CD4-positive, alpha-beta T cell (primary cell): ENCODE measurements at regions not wholly inside any gene's neighbourhood (a gene's known extent, or its start where the extent isn't known, plus 50 kb on each side); places are given as distances from the start of the nearest gene placed in this dataset.

ENCODE experiments used
- ATAC-seq: fragments of 200-7000 bp; cut with Tn5 transposase; one replicate; pipeline ENCODE4 v1.10.0; 2022; ENCODE audit warnings: mild to moderate bottlenecking; ENCODE audit not compliant: poor library complexity
- CTCF ChIA-PET: fragments of 350-600 bp; sonication (Branson Sonifier 250); formaldehyde crosslinking; loops from one replicate; lab custom pipeline; 2021; ENCODE audit warnings: antibody characterized with exemption, inconsistent platforms; lab: Charles Lee
- POLR2A ChIA-PET: fragments of 350-600 bp; sonication (Branson Sonifier 250); formaldehyde crosslinking; loops from one replicate; lab custom pipeline; 2021; ENCODE audit warnings: antibody characterized with exemption, inconsistent platforms; lab: Charles Lee
- DNase-seq, 14 experiments: peaks; one replicate each; pipeline ENCODE4 v3.0.0-alpha.2; 2013 to 2020; ENCODE audit warnings: mixed read lengths in 2 of 14
- H3K27ac ChIP-seq, 2 donors: one replicate each; pipeline versions ENCODE4 v1.5.1 to v1.7.0; 2013; ENCODE audit warnings: low read length in 2 of 2, low read depth in 1 of 2, mild to moderate bottlenecking in 1 of 2
- H3K27me3 ChIP-seq, 2 experiments: 1 replicate in 1 of 2; 2 replicates in 1 of 2; pipeline versions ENCODE4 v1.6.1 to v1.7.0; 2013; ENCODE audit warnings: low read length in 2 of 2, control low read depth in 1 of 2, mild to moderate bottlenecking in 1 of 2, moderate library complexity in 1 of 2; ENCODE audit not compliant: insufficient read depth in 2 of 2, control insufficient read depth in 1 of 2
- H3K36me3 ChIP-seq: one replicate; pipeline ENCODE4 v1.6.1; 2013; ENCODE audit warnings: low read length, control low read depth; ENCODE audit not compliant: insufficient read depth
- H3K4me1 ChIP-seq: one replicate; pipeline ENCODE4 v1.6.1; 2013; ENCODE audit warnings: low read length, control low read depth; ENCODE audit not compliant: insufficient read depth
- H3K4me3 ChIP-seq: one replicate; pipeline ENCODE4 v1.5.1; 2013; ENCODE audit warnings: mild to moderate bottlenecking, low read length, moderate library complexity
- H3K9me3 ChIP-seq, 2 experiments: 1 replicate in 1 of 2; 2 replicates in 1 of 2; pipeline versions ENCODE4 v1.6.1 to v1.7.0; 2013; ENCODE audit warnings: low read length in 2 of 2, mild to moderate bottlenecking in 2 of 2, control low read depth in 1 of 2, moderate library complexity in 1 of 2; ENCODE audit not compliant: control insufficient read depth in 1 of 2, insufficient read depth in 1 of 2
- H3K27ac Mint-ChIP-seq: one replicate; pipeline ENCODE4 v1.8.0; 2020; ENCODE audit warnings: mixed read lengths
- H3K27me3 Mint-ChIP-seq: one replicate; pipeline ENCODE4 v1.8.0; 2021; ENCODE audit warnings: mixed read lengths
- H3K36me3 Mint-ChIP-seq: one replicate; pipeline ENCODE4 v1.8.0; 2021; ENCODE audit warnings: low read depth, mixed read lengths
- H3K4me1 Mint-ChIP-seq: one replicate; pipeline ENCODE4 v1.8.0; 2021; ENCODE audit warnings: low read depth, mixed read lengths
- H3K4me3 Mint-ChIP-seq: one replicate; pipeline ENCODE4 v1.8.0; 2020; ENCODE audit warnings: mild to moderate bottlenecking, mixed read lengths
- H3K9me3 Mint-ChIP-seq: one replicate; pipeline ENCODE4 v1.8.0; 2020; ENCODE audit warnings: mixed read lengths
- intact Hi-C, 2 experiments: fragments of 100-400 bp; cut with DNase I in 1 of 2; cut with micrococcal nuclease in 1 of 2; formaldehyde crosslinking; loops; one replicate each; pipeline versions ENCODE4 v1.15.1 to v1.9.0; 2023 to 2025; cut with DNase I, micrococcal nuclease
- TF ChIP-seq, protein P1 (sequence below): fragments of 200-600 bp; IDR thresholded peaks from one replicate; pipeline ENCODE4 v1.8.0; 2022; ENCODE audit warnings: antibody characterized with exemption, mild to moderate bottlenecking

DNA sequence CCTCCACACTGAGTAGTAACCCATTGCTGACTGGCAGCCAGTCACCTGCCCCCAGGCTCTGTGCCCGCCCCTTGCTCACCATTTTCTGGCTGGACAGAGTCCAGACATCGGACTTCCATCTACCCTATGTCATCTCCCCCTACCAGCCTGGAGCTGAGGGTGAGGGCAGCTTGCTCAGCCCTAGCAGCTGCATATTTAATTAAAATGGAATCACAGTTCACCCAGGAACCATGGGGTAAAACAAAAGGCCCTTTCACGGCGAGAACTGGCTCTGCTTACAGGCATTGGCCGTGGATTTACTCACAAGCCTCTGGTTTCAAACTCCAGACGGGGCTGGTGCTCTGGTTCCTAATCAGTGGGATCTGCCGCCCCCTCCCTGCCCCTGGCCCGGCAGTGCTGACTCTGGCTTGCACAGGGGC lies 94.9 kb upstream of the ATP2B2 start:
- H3K4me3 Mint-ChIP-seq = no peak overlapping the region
- peaks cover 38% of the 10 kb centered on the region for H3K4me1 Mint-ChIP-seq
- Histone ChIP-seq H3K27me3 (peaks cover 0 to 8% of the 10 kb centered on the region in 2 experiments), H3K4me3 (no peak overlapping the region), H3K9me3 (no peaks in the 10 kb centered on the region), H3K4me1 (peaks cover 35% of the 10 kb centered on the region), H3K36me3 (no peaks in the 10 kb centered on the region), H3K27ac (no peak overlapping the region)
- H3K27ac Mint-ChIP-seq = no peak overlapping the region
- ChIA-PET POLR2A (no interaction called here), CTCF (no interaction called here)
- H3K9me3 Mint-ChIP-seq = peaks cover 1% of the 10 kb centered on the region
- TF ChIP-seq, protein P1, sequence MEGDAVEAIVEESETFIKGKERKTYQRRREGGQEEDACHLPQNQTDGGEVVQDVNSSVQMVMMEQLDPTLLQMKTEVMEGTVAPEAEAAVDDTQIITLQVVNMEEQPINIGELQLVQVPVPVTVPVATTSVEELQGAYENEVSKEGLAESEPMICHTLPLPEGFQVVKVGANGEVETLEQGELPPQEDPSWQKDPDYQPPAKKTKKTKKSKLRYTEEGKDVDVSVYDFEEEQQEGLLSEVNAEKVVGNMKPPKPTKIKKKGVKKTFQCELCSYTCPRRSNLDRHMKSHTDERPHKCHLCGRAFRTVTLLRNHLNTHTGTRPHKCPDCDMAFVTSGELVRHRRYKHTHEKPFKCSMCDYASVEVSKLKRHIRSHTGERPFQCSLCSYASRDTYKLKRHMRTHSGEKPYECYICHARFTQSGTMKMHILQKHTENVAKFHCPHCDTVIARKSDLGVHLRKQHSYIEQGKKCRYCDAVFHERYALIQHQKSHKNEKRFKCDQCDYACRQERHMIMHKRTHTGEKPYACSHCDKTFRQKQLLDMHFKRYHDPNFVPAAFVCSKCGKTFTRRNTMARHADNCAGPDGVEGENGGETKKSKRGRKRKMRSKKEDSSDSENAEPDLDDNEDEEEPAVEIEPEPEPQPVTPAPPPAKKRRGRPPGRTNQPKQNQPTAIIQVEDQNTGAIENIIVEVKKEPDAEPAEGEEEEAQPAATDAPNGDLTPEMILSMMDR = no peak
- ATAC-seq (no peak), DNase-seq (no peak)
- H3K36me3 Mint-ChIP-seq = no peaks in the 10 kb centered on the region
- intact Hi-C loops = no loop called here
- H3K27me3 Mint-ChIP-seq = peaks cover 59% of the 10 kb centered on the region

DNA sequence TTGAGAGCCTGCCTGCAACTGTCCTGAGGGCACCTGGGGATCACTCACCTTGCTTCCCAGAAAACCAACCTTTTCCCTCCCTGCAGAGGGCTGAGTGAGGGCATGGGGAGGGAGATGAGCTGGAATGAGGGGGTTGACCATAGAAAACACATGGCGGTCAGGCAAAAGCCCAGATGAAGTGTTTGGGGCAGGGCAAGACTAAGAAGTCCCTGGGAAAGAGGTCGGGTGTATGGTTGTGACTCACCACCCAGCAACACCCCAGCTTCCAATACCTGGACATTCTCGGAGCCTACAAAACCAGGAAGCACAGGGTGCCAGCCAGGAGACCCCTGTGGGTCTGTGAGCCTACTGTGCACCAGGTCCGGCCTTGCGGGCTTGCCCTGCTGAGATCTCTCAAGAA lies 95.3 kb upstream of the ATP2B2 start:
- H3K4me1 Mint-ChIP-seq = peaks cover 38% of the 10 kb centered on the region
- no peaks in the 10 kb centered on the region for H3K36me3 Mint-ChIP-seq
- no peak overlapping the region for H3K4me3 Mint-ChIP-seq
- Histone ChIP-seq H3K27me3 (peaks cover 0 to 9% of the 10 kb centered on the region in 2 experiments), H3K9me3 (no peaks in the 10 kb centered on the region), H3K4me1 (peaks cover 35% of the 10 kb centered on the region), H3K27ac (no peak overlapping the region), H3K36me3 (no peaks in the 10 kb centered on the region), H3K4me3 (no peak overlapping the region)
- H3K27me3 Mint-ChIP-seq = peaks cover 55% of the 10 kb centered on the region
- intact Hi-C loops = no loop called here
- DNase-seq (no peak), ATAC-seq (no peak)
- ChIA-PET CTCF (no interaction called here), POLR2A (no interaction called here)
- TF ChIP-seq, protein P1 = no peak
- no peak overlapping the region for H3K27ac Mint-ChIP-seq
- no peaks in the 10 kb centered on the region for H3K9me3 Mint-ChIP-seq

DNA sequence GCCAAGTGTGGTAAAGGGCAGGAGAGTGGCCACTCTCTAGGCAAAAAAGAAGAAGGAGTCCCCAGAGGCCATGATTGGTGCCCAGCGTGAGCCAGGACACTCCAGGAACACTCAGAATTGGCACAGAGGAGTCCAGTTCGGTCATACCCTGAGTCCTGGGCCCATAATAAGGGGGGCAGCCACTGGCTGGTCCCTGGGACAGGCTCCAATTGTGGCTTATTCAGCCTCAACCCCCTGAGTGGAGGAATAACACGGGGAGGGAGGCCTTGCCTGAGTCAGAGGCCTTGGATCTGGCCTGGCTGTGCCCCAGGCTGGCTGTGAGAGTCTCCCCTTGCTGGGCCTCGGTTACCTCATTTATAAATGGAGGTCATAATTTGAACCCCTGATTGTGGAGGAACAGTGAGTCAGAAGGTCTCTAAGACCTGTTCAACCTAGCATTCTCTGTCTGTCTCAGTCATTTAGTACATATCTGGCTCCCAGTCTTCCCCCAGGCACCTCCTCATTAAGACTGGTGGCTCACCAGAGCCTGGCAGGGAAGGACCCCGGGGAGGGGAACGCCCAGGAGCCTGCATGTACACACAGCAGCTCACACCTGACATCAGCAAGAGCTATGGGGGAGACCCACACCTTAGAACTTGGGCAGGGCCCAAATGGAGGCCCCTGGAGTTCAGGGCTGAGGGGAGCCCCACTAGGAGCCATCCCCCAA lies 95.9 kb upstream of the ATP2B2 start:
- ChIA-PET CTCF (no interaction called here), POLR2A (no interaction called here)
- H3K36me3 ChIP-seq = no peaks in the 10 kb centered on the region
- Mint-ChIP-seq H3K4me3 (no peak overlapping the region), H3K9me3 (no peaks in the 10 kb centered on the region), H3K36me3 (no peaks in the 10 kb centered on the region), H3K4me1 (peaks cover 38% of the 10 kb centered on the region), H3K27me3 (peaks cover 53% of the 10 kb centered on the region), H3K27ac (no peak overlapping the region)
- H3K9me3 ChIP-seq = no peaks in the 10 kb centered on the region
- DNase-seq (no peak), ATAC-seq (no peak)
- TF ChIP-seq, protein P1 = no peak
- intact Hi-C loops = no loop called here
- H3K4me3 ChIP-seq = no peak overlapping the region
- H3K27ac ChIP-seq = no peak overlapping the region
- peaks cover 35% of the 10 kb centered on the region for H3K4me1 ChIP-seq
- peaks cover 0 to 12% of the 10 kb centered on the region in 2 experiments for H3K27me3 ChIP-seq
